H9 (cell line): ENCODE measurements at regions not wholly inside any gene's neighbourhood (a gene's known extent, or its start where the extent isn't known, plus 50 kb on each side); places are given as distances from the start of the nearest gene placed in this dataset.

Experiments
- DNase-seq: peaks from one replicate; pipeline ENCODE4 v3.0.0-alpha.2; 2017
- H2AFZ ChIP-seq: one replicate; pipeline ENCODE4 v1.6.1; 2013; ENCODE audit warnings: mild to moderate bottlenecking, low read length, control low read depth, moderate library complexity
- H2AK5ac ChIP-seq: 2 replicates; pipeline ENCODE4 v1.6.1; 2013; ENCODE audit warnings: low read length, control low read depth, mixed read lengths; ENCODE audit not compliant: insufficient read length
- H2BK120ac ChIP-seq: one replicate; pipeline ENCODE4 v1.6.1; 2013; ENCODE audit warnings: low read depth, mild to moderate bottlenecking, low read length, control low read depth, inconsistent platforms; ENCODE audit not compliant: poor library complexity, severe bottlenecking
- H2BK12ac ChIP-seq: 2 replicates; pipeline ENCODE4 v1.6.1; 2013; ENCODE audit warnings: low read length, control low read depth, mixed read lengths, low read depth; ENCODE audit not compliant: insufficient read length
- H2BK15ac ChIP-seq: 2 replicates; pipeline ENCODE4 v1.6.1; 2013; ENCODE audit warnings: low read depth, low read length, control low read depth
- H2BK20ac ChIP-seq: one replicate; pipeline ENCODE4 v1.6.1; 2013; ENCODE audit warnings: low read depth, mild to moderate bottlenecking, low read length, control low read depth, inconsistent platforms; ENCODE audit not compliant: poor library complexity, severe bottlenecking
- H2BK5ac ChIP-seq: 2 replicates; pipeline ENCODE4 v1.6.1; 2013; ENCODE audit warnings: low read length, control low read depth, mixed read lengths; ENCODE audit not compliant: insufficient read length
- H3K14ac ChIP-seq: 2 replicates; pipeline ENCODE4 v1.6.1; 2013; ENCODE audit warnings: low read length, control low read depth; ENCODE audit not compliant: insufficient read depth
- H3K18ac ChIP-seq: 2 replicates; pipeline ENCODE4 v1.6.1; 2013; ENCODE audit warnings: low read depth, mild to moderate bottlenecking, mixed read lengths, low read length, control low read depth; ENCODE audit not compliant: insufficient read length
- H3K23ac ChIP-seq: 2 replicates; pipeline ENCODE4 v1.6.1; 2013; ENCODE audit warnings: low read length, control low read depth, mixed read lengths, low read depth; ENCODE audit not compliant: insufficient read length
- H3K23me2 ChIP-seq: 2 replicates; pipeline ENCODE4 v1.6.1; 2013; ENCODE audit warnings: low read depth, mild to moderate bottlenecking, mixed read lengths, low read length, control low read depth; ENCODE audit not compliant: insufficient read length, poor library complexity, severe bottlenecking
- H3K27ac ChIP-seq: 2 replicates; pipeline ENCODE4 v1.5.1; 2013; ENCODE audit warnings: low read length, control low read depth, mixed read lengths, low read depth; ENCODE audit not compliant: insufficient read length
- H3K27me3 ChIP-seq: 2 replicates; pipeline ENCODE4 v1.6.1; 2013; ENCODE audit warnings: low read length, control low read depth, inconsistent platforms; ENCODE audit not compliant: insufficient read depth
- H3K4ac ChIP-seq: 2 replicates; pipeline ENCODE4 v1.6.1; 2013; ENCODE audit warnings: low read depth, mild to moderate bottlenecking, control low read depth, inconsistent platforms, low read length, moderate library complexity
- H3K4me1 ChIP-seq: 2 replicates; pipeline ENCODE4 v1.6.1; 2013; ENCODE audit warnings: low read length, control low read depth, inconsistent platforms; ENCODE audit not compliant: insufficient read depth
- H3K4me2 ChIP-seq: 2 replicates; pipeline ENCODE4 v1.6.1; 2013; ENCODE audit warnings: low read length, control low read depth, mixed read lengths; ENCODE audit not compliant: insufficient read length, insufficient read depth
- H3K56ac ChIP-seq: 2 replicates; pipeline ENCODE4 v1.6.1; 2013; ENCODE audit warnings: low read depth, mild to moderate bottlenecking, mixed read lengths, low read length, control low read depth; ENCODE audit not compliant: insufficient read length
- H3K79me1 ChIP-seq: 2 replicates; pipeline ENCODE4 v1.6.1; 2013; ENCODE audit warnings: low read depth, mild to moderate bottlenecking, moderate library complexity, low read length, control low read depth, inconsistent platforms; ENCODE audit not compliant: insufficient read depth, poor library complexity, severe bottlenecking
- H3K79me2 ChIP-seq: 2 replicates; pipeline ENCODE4 v1.6.1; 2013; ENCODE audit warnings: low read length, control low read depth, inconsistent platforms; ENCODE audit not compliant: insufficient read depth
- H3K9ac ChIP-seq: 2 replicates; pipeline ENCODE4 v1.6.1; 2013; ENCODE audit warnings: low read length, control low read depth, mixed read lengths; ENCODE audit not compliant: insufficient read length; ENCODE audit errors: extremely low read depth
- H3K9me3 ChIP-seq: one replicate; pipeline ENCODE4 v1.6.1; 2013; ENCODE audit warnings: low read depth, low read length, inconsistent platforms; ENCODE audit not compliant: control insufficient read depth
- H3T11ph ChIP-seq: one replicate; pipeline ENCODE4 v1.6.1; 2013; ENCODE audit warnings: mild to moderate bottlenecking, low read length, control low read depth, inconsistent platforms
- H4K20me1 ChIP-seq: one replicate; pipeline ENCODE4 v1.6.1; 2013; ENCODE audit not compliant: control insufficient read depth, insufficient read length, insufficient read depth
- H4K5ac ChIP-seq: 2 replicates; pipeline ENCODE4 v1.6.1; 2013; ENCODE audit warnings: low read depth, mild to moderate bottlenecking, mixed read lengths, low read length, control low read depth; ENCODE audit not compliant: insufficient read length
- H4K8ac ChIP-seq: replicated peaks from 2 replicates; pipeline ENCODE4 v1.6.1; 2013; ENCODE audit warnings: low read length, control low read depth, mixed read lengths, low read depth; ENCODE audit not compliant: insufficient read length
- H4K91ac ChIP-seq: 2 replicates; pipeline ENCODE4 v1.6.1; 2013; ENCODE audit warnings: low read depth, mild to moderate bottlenecking, moderate library complexity, mixed read lengths, low read length, control low read depth; ENCODE audit not compliant: insufficient read length
- H3K27ac Mint-ChIP-seq, 3 experiments: 2 replicates in 2 of 3; 3 replicates in 1 of 3; pipeline ENCODE4 v1.8.0; 2020 to 2021; ENCODE audit warnings: mixed read lengths in 3 of 3, mild to moderate bottlenecking in 1 of 3, moderate library complexity in 1 of 3
- H3K27me3 Mint-ChIP-seq: 2 replicates; pipeline ENCODE4 v1.8.0; 2021; ENCODE audit warnings: low read depth, mild to moderate bottlenecking, moderate library complexity, mixed read lengths
- H3K36me3 Mint-ChIP-seq, 3 experiments: 2 replicates in 2 of 3; 3 replicates in 1 of 3; pipeline ENCODE4 v1.8.0; 2020 to 2021; ENCODE audit warnings: low read depth in 3 of 3, mixed read lengths in 3 of 3; ENCODE audit not compliant: insufficient read depth in 1 of 3
- H3K4me1 Mint-ChIP-seq, 2 experiments: 2 replicates each; pipeline ENCODE4 v1.8.0; 2020; ENCODE audit warnings: mixed read lengths in 2 of 2
- H3K4me3 Mint-ChIP-seq, 2 experiments: 2 replicates in 1 of 2; 3 replicates in 1 of 2; pipeline ENCODE4 v1.8.0; 2020 to 2021; ENCODE audit warnings: mild to moderate bottlenecking in 2 of 2, mixed read lengths in 2 of 2, moderate library complexity in 1 of 2
- H3K9me3 Mint-ChIP-seq, 2 experiments: 2 replicates in 1 of 2; 3 replicates in 1 of 2; pipeline ENCODE4 v1.8.0; 2020; ENCODE audit warnings: mild to moderate bottlenecking in 2 of 2, mixed read lengths in 2 of 2, moderate library complexity in 1 of 2
- WGBS: extraction: QIAGEN DNeasy Blood & Tissue Kit; methylation state at CpG from one replicate; pipeline ENCODE4 v1.1.7; 2013; ENCODE audit warnings: missing lambda C conversion rate, low lambda C conversion rate, mixed read lengths; ENCODE audit not compliant: insufficient read length; ENCODE audit errors: extremely low coverage; 5-methylcytosine and 5-hydroxymethylcytosine counted together
- TF ChIP-seq, protein P1 (sequence below): fragments of 200-600 bp; sonication (generic); conservative IDR thresholded peaks from 3 replicates; pipeline ENCODE4 v1.8.0; 2021; ENCODE audit warnings: antibody characterized with exemption, mild to moderate bottlenecking

GRCh38 chr5:89216606-89217005 lies 333.6 kb upstream of the MEF2C start:
- Histone ChIP-seq H3K4me1 (no peaks in the 10 kb centered on the region), H3K79me2 (no peaks in the 10 kb centered on the region), H2AK5ac (no peak overlapping the region), H4K91ac (no peak overlapping the region), H3K79me1 (no peaks in the 10 kb centered on the region), H4K5ac (no peak overlapping the region), H4K8ac (no peak overlapping the region), H3K23ac (no peak overlapping the region), H2BK20ac (no peak overlapping the region), H3K14ac (no peak overlapping the region), H3T11ph (no peak overlapping the region), H3K56ac (no peak overlapping the region), H2BK15ac (no peak overlapping the region), H3K27ac (no peak overlapping the region), H2BK5ac (no peak overlapping the region), H3K4me2 (no peak overlapping the region), H3K27me3 (no peaks in the 10 kb centered on the region), H3K23me2 (no peaks in the 10 kb centered on the region), H3K9me3 (no peaks in the 10 kb centered on the region), H2BK120ac (no peak overlapping the region), H4K20me1 (no peaks in the 10 kb centered on the region), H2AFZ (no peak overlapping the region), H3K18ac (no peak overlapping the region), H3K4ac (no peak overlapping the region), H2BK12ac (no peak overlapping the region), H3K9ac (no peak overlapping the region)
- no peaks in the 10 kb centered on the region for H3K27me3 Mint-ChIP-seq
- TF ChIP-seq, protein P1, sequence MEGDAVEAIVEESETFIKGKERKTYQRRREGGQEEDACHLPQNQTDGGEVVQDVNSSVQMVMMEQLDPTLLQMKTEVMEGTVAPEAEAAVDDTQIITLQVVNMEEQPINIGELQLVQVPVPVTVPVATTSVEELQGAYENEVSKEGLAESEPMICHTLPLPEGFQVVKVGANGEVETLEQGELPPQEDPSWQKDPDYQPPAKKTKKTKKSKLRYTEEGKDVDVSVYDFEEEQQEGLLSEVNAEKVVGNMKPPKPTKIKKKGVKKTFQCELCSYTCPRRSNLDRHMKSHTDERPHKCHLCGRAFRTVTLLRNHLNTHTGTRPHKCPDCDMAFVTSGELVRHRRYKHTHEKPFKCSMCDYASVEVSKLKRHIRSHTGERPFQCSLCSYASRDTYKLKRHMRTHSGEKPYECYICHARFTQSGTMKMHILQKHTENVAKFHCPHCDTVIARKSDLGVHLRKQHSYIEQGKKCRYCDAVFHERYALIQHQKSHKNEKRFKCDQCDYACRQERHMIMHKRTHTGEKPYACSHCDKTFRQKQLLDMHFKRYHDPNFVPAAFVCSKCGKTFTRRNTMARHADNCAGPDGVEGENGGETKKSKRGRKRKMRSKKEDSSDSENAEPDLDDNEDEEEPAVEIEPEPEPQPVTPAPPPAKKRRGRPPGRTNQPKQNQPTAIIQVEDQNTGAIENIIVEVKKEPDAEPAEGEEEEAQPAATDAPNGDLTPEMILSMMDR, result no peak
- no peak for DNase-seq
- H3K4me1 Mint-ChIP-seq, result no peaks in the 10 kb centered on the region
- H3K36me3 Mint-ChIP-seq, result no peaks in the 10 kb centered on the region
- WGBS, result no CpG with 5 or more reads among the region's 3 CpGs
- peaks cover 2% of the 10 kb centered on the region in 2 experiments; a peak in 4 of 5 replicates for H3K9me3 Mint-ChIP-seq
- H3K27ac Mint-ChIP-seq, result no peak overlapping the region
- H3K4me3 Mint-ChIP-seq, result no peak overlapping the region
